Natural killer cell (primary cell): ENCODE measurements at regions not wholly inside any gene's neighbourhood (a gene's known extent, or its start where the extent isn't known, plus 50 kb on each side); places are given as distances from the start of the nearest gene placed in this dataset.

ENCODE experiments used
- ATAC-seq, 3 donors: fragments of 150-1000 bp in 2 of 3; fragments of 200-7000 bp in 1 of 3; cut with Tn5 transposase; 1 replicate in 1 of 3; 2 replicates in 2 of 3; pipeline ENCODE4 v1.10.0; 2021; ENCODE audit warnings: mild to moderate bottlenecking in 2 of 3, moderate library complexity in 2 of 3
- DNase-seq, 2 donors: peaks; one replicate each; pipeline versions ENCODE4 v3.0.0 to v3.0.0-alpha.2; 2013 to 2021; ENCODE audit warnings: mixed read lengths in 1 of 2
- H3K27ac ChIP-seq: one replicate; pipeline ENCODE4 v1.5.1; 2013; ENCODE audit warnings: mild to moderate bottlenecking, low read length
- H3K27me3 ChIP-seq: one replicate; pipeline ENCODE4 v1.6.1; 2013; ENCODE audit warnings: low read length; ENCODE audit not compliant: control insufficient read depth, insufficient read depth
- H3K36me3 ChIP-seq: one replicate; pipeline ENCODE4 v1.6.1; 2013; ENCODE audit warnings: low read length; ENCODE audit not compliant: control insufficient read depth, insufficient read depth
- H3K4me1 ChIP-seq: one replicate; pipeline ENCODE4 v1.6.1; 2013; ENCODE audit warnings: low read length; ENCODE audit not compliant: control insufficient read depth, insufficient read depth
- H3K4me3 ChIP-seq: one replicate; pipeline ENCODE4 v1.5.1; 2013; ENCODE audit warnings: low read length
- H3K9me3 ChIP-seq: one replicate; pipeline ENCODE4 v1.6.1; 2013; ENCODE audit warnings: low read length; ENCODE audit not compliant: control insufficient read depth, insufficient read depth
- H3K27ac Mint-ChIP-seq, 2 donors: one replicate each; pipeline ENCODE4 v1.8.0; 2022; ENCODE audit warnings: mild to moderate bottlenecking in 2 of 2, mixed read lengths in 2 of 2, moderate library complexity in 1 of 2
- H3K27me3 Mint-ChIP-seq, 2 donors: one replicate each; pipeline ENCODE4 v1.8.0; 2022; ENCODE audit warnings: low read depth in 2 of 2, mixed read lengths in 2 of 2
- H3K36me3 Mint-ChIP-seq: one replicate; pipeline ENCODE4 v1.8.0; 2022; ENCODE audit warnings: mixed read lengths
- H3K4me1 Mint-ChIP-seq, 2 donors: one replicate each; pipeline ENCODE4 v1.8.0; 2022; ENCODE audit warnings: mixed read lengths in 2 of 2
- H3K4me3 Mint-ChIP-seq: one replicate; pipeline ENCODE4 v1.8.0; 2022; ENCODE audit warnings: mild to moderate bottlenecking, moderate library complexity, mixed read lengths
- H3K9me3 Mint-ChIP-seq, 2 donors: one replicate each; pipeline ENCODE4 v1.8.0; 2022; ENCODE audit warnings: mixed read lengths in 2 of 2
- WGBS: methylation state at CpG from one replicate; pipeline ENCODE4 v1.1.7; 2013; ENCODE audit warnings: missing lambda C conversion rate; ENCODE audit not compliant: insufficient coverage; 5-methylcytosine and 5-hydroxymethylcytosine counted together
- intact Hi-C: fragments of 100-400 bp; cut with micrococcal nuclease; formaldehyde crosslinking; loops from one replicate; pipeline ENCODE4 v1.14.2; 2022
- TF ChIP-seq, protein P1 (sequence below): fragments of 200-600 bp; IDR thresholded peaks from one replicate; pipeline ENCODE4 v1.8.0; 2022; ENCODE audit warnings: antibody characterized with exemption

DNA sequence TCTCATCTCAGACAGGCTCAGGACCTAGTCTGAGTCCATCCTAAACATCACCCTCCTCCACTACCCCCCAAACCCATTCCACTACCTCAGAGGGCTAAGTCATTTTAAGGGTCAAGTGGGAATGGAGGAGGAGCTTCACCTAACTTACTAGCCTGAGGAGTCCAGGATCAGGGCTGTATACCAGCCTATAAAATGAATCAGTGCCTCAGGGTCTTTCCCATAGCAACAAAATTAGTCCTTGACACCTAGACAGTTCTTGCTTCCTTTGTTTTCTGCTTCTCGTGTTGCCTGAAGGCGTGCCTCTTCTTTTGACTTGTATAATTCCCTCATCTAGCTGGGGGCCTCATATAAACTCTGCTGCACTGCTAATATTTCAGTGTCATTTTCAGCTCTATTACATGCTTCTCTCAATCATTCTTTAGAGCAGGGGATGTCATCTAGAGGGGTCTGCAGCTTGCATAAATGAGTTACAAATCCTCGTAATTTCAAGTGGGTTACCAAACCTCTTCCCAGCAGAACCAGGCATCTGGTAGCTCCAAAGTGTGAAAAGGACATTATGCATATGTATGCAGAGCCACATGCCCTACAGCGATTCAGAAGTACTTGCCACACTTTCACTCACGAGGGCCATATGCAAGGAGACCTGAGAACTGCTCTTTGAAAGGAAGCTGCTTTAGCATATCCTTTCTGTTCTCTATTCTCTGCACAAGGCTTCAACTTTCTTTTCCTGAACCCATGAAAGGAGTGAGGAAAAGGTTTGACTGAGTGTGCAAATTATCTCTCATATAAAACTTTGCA is 311.7 kb upstream of the SEMA6D start:
- Histone ChIP-seq H3K9me3 (no peaks in the 10 kb centered on the region), H3K4me3 (no peak overlapping the region), H3K36me3 (no peaks in the 10 kb centered on the region), H3K27me3 (no peaks in the 10 kb centered on the region), H3K27ac (no peak overlapping the region), H3K4me1 (no peaks in the 10 kb centered on the region)
- Mint-ChIP-seq H3K4me3 (no peak overlapping the region), H3K36me3 (no peaks in the 10 kb centered on the region), H3K4me1 (no peaks in the 10 kb centered on the region), H3K27me3 (peaks cover 5 to 14% of the 10 kb centered on the region in 2 donors), H3K27ac (no peak overlapping the region), H3K9me3 (no peaks in the 10 kb centered on the region)
- DNase-seq: no peak
- 77% methylated on average over 5 of the region's 5 CpGs for WGBS
- ATAC-seq: no peak
- TF ChIP-seq, protein P1, sequence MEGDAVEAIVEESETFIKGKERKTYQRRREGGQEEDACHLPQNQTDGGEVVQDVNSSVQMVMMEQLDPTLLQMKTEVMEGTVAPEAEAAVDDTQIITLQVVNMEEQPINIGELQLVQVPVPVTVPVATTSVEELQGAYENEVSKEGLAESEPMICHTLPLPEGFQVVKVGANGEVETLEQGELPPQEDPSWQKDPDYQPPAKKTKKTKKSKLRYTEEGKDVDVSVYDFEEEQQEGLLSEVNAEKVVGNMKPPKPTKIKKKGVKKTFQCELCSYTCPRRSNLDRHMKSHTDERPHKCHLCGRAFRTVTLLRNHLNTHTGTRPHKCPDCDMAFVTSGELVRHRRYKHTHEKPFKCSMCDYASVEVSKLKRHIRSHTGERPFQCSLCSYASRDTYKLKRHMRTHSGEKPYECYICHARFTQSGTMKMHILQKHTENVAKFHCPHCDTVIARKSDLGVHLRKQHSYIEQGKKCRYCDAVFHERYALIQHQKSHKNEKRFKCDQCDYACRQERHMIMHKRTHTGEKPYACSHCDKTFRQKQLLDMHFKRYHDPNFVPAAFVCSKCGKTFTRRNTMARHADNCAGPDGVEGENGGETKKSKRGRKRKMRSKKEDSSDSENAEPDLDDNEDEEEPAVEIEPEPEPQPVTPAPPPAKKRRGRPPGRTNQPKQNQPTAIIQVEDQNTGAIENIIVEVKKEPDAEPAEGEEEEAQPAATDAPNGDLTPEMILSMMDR: no peak
- intact Hi-C loops: no loop called here

DNA sequence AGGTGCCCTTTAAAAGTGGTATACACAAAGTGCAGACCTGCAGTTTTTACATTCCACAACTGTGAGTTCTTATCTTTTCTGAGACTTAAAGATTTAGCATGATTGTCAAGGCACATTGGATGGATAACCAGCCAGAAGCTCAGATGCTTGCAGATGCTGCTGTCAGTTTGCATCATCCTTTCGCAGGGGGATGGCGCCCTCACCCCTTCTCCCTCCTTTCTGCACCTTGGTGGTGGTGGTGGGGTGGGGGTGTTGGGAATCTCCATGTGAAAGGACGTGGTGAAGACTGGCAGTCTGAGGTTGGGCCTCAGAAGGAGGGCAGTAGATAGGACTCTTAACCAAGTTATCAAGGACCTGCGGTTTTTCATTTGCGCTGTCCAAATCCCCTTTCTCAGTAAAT is 309.6 kb upstream of the SEMA6D start:
- Histone ChIP-seq H3K9me3 (no peaks in the 10 kb centered on the region), H3K4me1 (no peaks in the 10 kb centered on the region), H3K27ac (no peak overlapping the region), H3K4me3 (no peak overlapping the region), H3K27me3 (no peaks in the 10 kb centered on the region), H3K36me3 (no peaks in the 10 kb centered on the region)
- Mint-ChIP-seq H3K27me3 (peaks cover 5 to 8% of the 10 kb centered on the region in 2 donors), H3K4me3 (no peak overlapping the region), H3K36me3 (no peaks in the 10 kb centered on the region), H3K9me3 (peaks cover 0 to 2% of the 10 kb centered on the region in 2 donors), H3K27ac (no peak overlapping the region), H3K4me1 (no peaks in the 10 kb centered on the region)
- intact Hi-C loops: no loop called here
- DNase-seq: no peak
- 90% methylated on average over 4 of the region's 5 CpGs for WGBS
- TF ChIP-seq, protein P1: no peak
- ATAC-seq: no peak

DNA sequence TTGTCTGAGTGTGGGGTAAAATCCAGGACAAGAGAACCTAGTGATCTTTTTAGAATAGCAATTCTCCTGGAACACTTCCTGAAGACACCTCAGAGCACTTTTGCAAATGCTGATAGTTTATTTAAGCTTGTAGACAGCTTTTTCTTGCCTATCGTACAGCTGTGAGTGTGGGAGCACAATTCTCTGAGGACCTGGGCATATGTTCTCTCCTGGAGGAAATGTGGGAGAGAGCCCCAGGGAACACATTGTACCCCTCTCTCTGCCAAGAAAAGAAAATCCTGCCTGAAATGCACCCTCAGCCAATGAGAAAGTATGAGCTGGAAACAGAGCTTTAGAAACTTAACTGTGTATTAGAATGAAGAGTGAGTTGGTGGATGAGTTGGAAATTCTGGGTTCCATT is 308.3 kb upstream of the SEMA6D start:
- DNase-seq: no peak
- H3K36me3 Mint-ChIP-seq: no peaks in the 10 kb centered on the region
- Histone ChIP-seq H3K27me3 (no peaks in the 10 kb centered on the region), H3K9me3 (no peaks in the 10 kb centered on the region), H3K4me3 (no peak overlapping the region), H3K36me3 (no peaks in the 10 kb centered on the region), H3K4me1 (no peaks in the 10 kb centered on the region), H3K27ac (no peak overlapping the region)
- H3K27ac Mint-ChIP-seq: no peak overlapping the region
- H3K9me3 Mint-ChIP-seq: peaks cover 0 to 2% of the 10 kb centered on the region in 2 donors
- TF ChIP-seq, protein P1: no peak
- H3K4me3 Mint-ChIP-seq: no peak overlapping the region
- peaks cover 0 to 5% of the 10 kb centered on the region in 2 donors for H3K27me3 Mint-ChIP-seq
- no peak for ATAC-seq
- H3K4me1 Mint-ChIP-seq: no peaks in the 10 kb centered on the region
- WGBS: 100% methylated on average over 1 of the region's 1 CpG
- intact Hi-C loops: no loop called here

DNA sequence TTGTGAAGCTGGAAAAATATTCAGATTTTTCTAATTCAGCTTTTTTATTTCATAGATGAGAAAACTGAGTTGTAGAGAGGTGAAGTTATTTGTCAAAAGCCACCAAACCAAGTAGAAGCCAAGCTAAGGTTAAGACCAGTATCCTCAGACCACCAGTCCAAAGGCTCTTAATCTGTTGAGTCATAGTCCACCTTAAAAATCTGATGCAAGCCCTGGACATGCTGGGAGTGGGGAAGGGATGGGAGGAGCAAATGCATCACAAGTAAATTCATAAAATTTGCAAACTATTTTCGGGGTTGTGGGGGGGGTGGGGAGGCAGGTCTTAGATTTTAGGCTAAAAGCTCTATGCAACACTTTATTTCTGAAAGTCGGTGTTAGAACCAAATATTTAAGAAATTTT is 307.7 kb upstream of the SEMA6D start:
- WGBS: 84% methylated on average over 2 of the region's 2 CpGs
- TF ChIP-seq, protein P1: no peak
- Histone ChIP-seq H3K36me3 (no peaks in the 10 kb centered on the region), H3K27me3 (no peaks in the 10 kb centered on the region), H3K4me3 (no peak overlapping the region), H3K4me1 (no peaks in the 10 kb centered on the region), H3K27ac (no peak overlapping the region), H3K9me3 (no peaks in the 10 kb centered on the region)
- Mint-ChIP-seq H3K4me3 (no peak overlapping the region), H3K4me1 (no peaks in the 10 kb centered on the region), H3K9me3 (peaks cover 0 to 2% of the 10 kb centered on the region in 2 donors), H3K27ac (no peak overlapping the region), H3K36me3 (no peaks in the 10 kb centered on the region), H3K27me3 (peaks cover 0 to 4% of the 10 kb centered on the region in 2 donors)
- no peak for DNase-seq
- ATAC-seq: no peak
- intact Hi-C loops: no loop called here
